T-cell (primary cell): ENCODE measurements at regions not wholly inside any gene's neighbourhood (a gene's known extent, or its start where the extent isn't known, plus 50 kb on each side); places are given as distances from the start of the nearest gene placed in this dataset.
"Not testable (repeated sequence)": the region's sequence is repeated elsewhere in the genome, so short reads cannot be mapped to it uniquely, and the experiment has no call there.

Source experiments
- ATAC-seq, 4 experiments: fragments of 200-7000 bp in 3 of 4; fragments of 150-1000 bp in 1 of 4; cut with Tn5 transposase; replicated peaks in 1 of 4; 1 replicate in 3 of 4; 2 replicates in 1 of 4; pipeline ENCODE4 v1.10.0; 2021; ENCODE audit warnings: moderate library complexity in 3 of 4, mild to moderate bottlenecking in 2 of 4, moderate number of reproducible peaks in 1 of 4
- CTCF ChIA-PET, 2 donors: fragments of 300-600 bp; sonication (Branson Sonifier 250); formaldehyde crosslinking; loops; one replicate each; lab custom pipeline; 2022; ENCODE audit warnings: antibody characterized with exemption in 2 of 2; lab: Charles Lee
- POLR2A ChIA-PET, 2 donors: fragments of 300-600 bp; sonication (Branson Sonifier 250); formaldehyde crosslinking; loops; one replicate each; lab custom pipeline; 2022; ENCODE audit warnings: antibody characterized with exemption in 2 of 2; lab: Charles Lee
- DNase-seq, 35 experiments: peaks; one replicate each; pipeline versions ENCODE4 v3.0.0 to v3.0.0-alpha.2; 2013 to 2023
- H3K27ac ChIP-seq: one replicate; pipeline ENCODE4 v1.5.1; 2013; ENCODE audit warnings: low read length
- H3K27me3 ChIP-seq, 2 experiments: replicated peaks in 1 of 2; 1 replicate in 1 of 2; 2 replicates in 1 of 2; pipeline versions ENCODE4 v1.6.1 to v1.7.0; 2013; ENCODE audit warnings: low read length in 1 of 2, mixed read lengths in 1 of 2; ENCODE audit not compliant: control insufficient read depth in 2 of 2, insufficient read depth in 2 of 2; ENCODE audit errors: extremely low read depth in 1 of 2
- H3K36me3 ChIP-seq, 2 donors: 1 replicate in 1 of 2; 2 replicates in 1 of 2; pipeline versions ENCODE4 v1.6.1 to v1.7.0; 2013; ENCODE audit warnings: low read length in 1 of 2; ENCODE audit not compliant: control insufficient read depth in 2 of 2, insufficient read depth in 1 of 2; ENCODE audit errors: extremely low read depth in 1 of 2
- H3K4me1 ChIP-seq, 2 experiments: 1 replicate in 1 of 2; 2 replicates in 1 of 2; pipeline versions ENCODE4 v1.6.1 to v1.7.0; 2013; ENCODE audit warnings: low read length in 2 of 2, mixed read lengths in 1 of 2; ENCODE audit not compliant: insufficient read depth in 2 of 2, control insufficient read depth in 1 of 2; ENCODE audit errors: extremely low read depth in 1 of 2
- H3K4me3 ChIP-seq, 2 donors: 1 replicate in 1 of 2; 2 replicates in 1 of 2; pipeline versions ENCODE4 v1.5.1 to v1.7.0; 2013; ENCODE audit warnings: mild to moderate bottlenecking in 2 of 2, low read length in 1 of 2, moderate library complexity in 1 of 2; ENCODE audit not compliant: control insufficient read depth in 1 of 2; ENCODE audit errors: extremely low read depth in 1 of 2
- H3K9me3 ChIP-seq: 2 replicates; pipeline ENCODE4 v1.7.0; 2013
- H3K27ac Mint-ChIP-seq, 2 donors: one replicate each; pipeline ENCODE4 v1.8.0; 2020 to 2021; ENCODE audit warnings: mild to moderate bottlenecking in 2 of 2, mixed read lengths in 2 of 2
- H3K27me3 Mint-ChIP-seq, 2 donors: one replicate each; pipeline ENCODE4 v1.8.0; 2021 to 2022; ENCODE audit warnings: mixed read lengths in 2 of 2
- H3K36me3 Mint-ChIP-seq: one replicate; pipeline ENCODE4 v1.8.0; 2021; ENCODE audit warnings: mixed read lengths
- H3K4me1 Mint-ChIP-seq, 3 donors: one replicate each; pipeline ENCODE4 v1.8.0; 2020 to 2022; ENCODE audit warnings: mixed read lengths in 3 of 3, mild to moderate bottlenecking in 1 of 3
- H3K4me3 Mint-ChIP-seq, 3 donors: one replicate each; pipeline ENCODE4 v1.8.0; 2020 to 2022; ENCODE audit warnings: mild to moderate bottlenecking in 3 of 3, mixed read lengths in 3 of 3, moderate library complexity in 3 of 3
- H3K9me3 Mint-ChIP-seq, 3 donors: one replicate each; pipeline ENCODE4 v1.8.0; 2020 to 2022; ENCODE audit warnings: mixed read lengths in 3 of 3
- WGBS: methylation state at CpG from one replicate; pipeline ENCODE4 v1.1.5; 2013; ENCODE audit warnings: missing lambda C conversion rate; ENCODE audit not compliant: insufficient coverage; 5-methylcytosine and 5-hydroxymethylcytosine counted together

DNA sequence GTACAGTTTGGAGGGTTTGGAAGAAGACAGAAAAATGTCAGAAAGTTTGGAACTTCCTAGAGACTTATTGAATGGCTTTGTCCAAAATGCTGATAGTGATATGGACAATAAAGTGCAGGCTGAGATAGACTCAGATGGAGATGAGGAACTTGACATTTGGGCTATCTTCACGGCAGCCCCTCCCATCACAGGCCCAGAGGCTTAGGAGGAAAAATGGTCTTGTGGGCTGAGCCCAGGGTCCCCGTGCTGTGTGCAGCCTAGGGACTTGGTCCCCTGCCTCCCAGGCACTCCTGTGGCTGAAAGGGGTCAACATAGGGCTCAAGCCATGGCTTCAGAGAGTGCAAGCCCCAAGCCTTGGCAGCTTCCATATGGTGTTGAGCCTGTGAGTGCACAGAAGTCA is 79.0 kb downstream of the CMAS start:
- Histone ChIP-seq H3K36me3 (no peaks in the 10 kb centered on the region), H3K4me3 (no peak overlapping the region), H3K27me3 (peaks cover 0 to 8% of the 10 kb centered on the region in 2 experiments), H3K27ac (no peak overlapping the region), H3K4me1 (peaks cover 0 to 6% of the 10 kb centered on the region in 2 experiments), H3K9me3 (no peaks in the 10 kb centered on the region)
- Mint-ChIP-seq H3K4me3 (no peak overlapping the region), H3K4me1 (peaks cover 0 to 7% (median 0%) of the 10 kb centered on the region in 3 donors), H3K36me3 (no peaks in the 10 kb centered on the region), H3K27ac (no peak overlapping the region), H3K9me3 (peaks cover 0 to 12% (median 7%) of the 10 kb centered on the region in 3 donors), H3K27me3 (peaks cover 2 to 4% of the 10 kb centered on the region in 2 donors)
- ChIA-PET POLR2A (no interaction called here), CTCF (no interaction called here)
- DNase-seq (no peak), ATAC-seq (no peak)
- 67% methylated on average over 1 of the region's 2 CpGs for WGBS

DNA sequence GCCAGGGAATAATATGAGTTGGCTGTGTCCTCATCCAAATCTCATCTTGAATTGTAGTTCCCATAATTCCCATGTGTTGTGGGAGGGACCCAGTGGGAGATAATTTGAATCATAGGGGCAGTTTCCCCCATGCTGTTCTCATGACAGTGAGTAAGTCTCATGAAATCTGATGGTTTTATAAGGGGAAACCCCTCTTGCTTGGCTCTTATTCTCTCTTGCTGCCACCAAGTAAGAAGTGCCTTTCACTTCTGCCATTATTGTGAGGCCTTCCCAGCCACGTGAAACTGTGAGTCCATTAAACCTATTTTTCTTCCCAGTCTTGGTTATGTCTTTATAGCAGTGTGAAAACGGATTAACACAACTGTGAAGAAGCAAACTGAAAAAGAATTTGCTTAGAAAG is 80.1 kb downstream of the CMAS start:
- H3K27ac ChIP-seq, H3K27ac Mint-ChIP-seq, H3K4me3 Mint-ChIP-seq, CTCF ChIA-PET, H3K4me1 Mint-ChIP-seq, H3K9me3 ChIP-seq, H3K27me3 Mint-ChIP-seq, H3K27me3 ChIP-seq, H3K36me3 ChIP-seq, POLR2A ChIA-PET, H3K4me3 ChIP-seq, DNase-seq, H3K36me3 Mint-ChIP-seq, H3K4me1 ChIP-seq, ATAC-seq: not testable (repeated sequence)
- no CpG with 5 or more reads among the region's 2 CpGs for WGBS
- H3K9me3 Mint-ChIP-seq: peaks cover 0 to 12% (median 7%) of the 10 kb centered on the region in 3 donors

DNA sequence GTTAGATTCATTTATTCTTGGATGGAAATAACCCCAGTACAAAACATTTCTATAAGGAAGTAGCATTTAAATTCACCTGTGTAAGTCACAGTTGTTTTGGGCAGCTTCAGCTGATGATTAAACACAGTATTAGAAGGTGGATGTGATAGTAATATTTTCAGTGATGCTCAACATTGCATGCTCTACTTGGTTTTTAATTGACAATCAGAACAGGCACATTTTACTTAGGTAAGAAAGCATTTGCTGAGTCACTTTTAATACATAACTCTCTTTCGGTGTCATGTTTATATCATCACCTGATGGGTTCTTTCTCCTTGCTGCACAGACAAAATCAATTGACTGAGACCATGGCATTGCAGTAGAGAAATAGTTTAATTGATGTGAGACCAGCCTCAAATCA is 80.7 kb downstream of the CMAS start:
- Histone ChIP-seq H3K27me3 (peaks cover 0 to 4% of the 10 kb centered on the region in 2 experiments), H3K4me3 (no peak overlapping the region), H3K36me3 (no peaks in the 10 kb centered on the region), H3K4me1 (no peaks in the 10 kb centered on the region), H3K9me3 (no peaks in the 10 kb centered on the region), H3K27ac (no peak overlapping the region)
- Mint-ChIP-seq H3K4me1 (no peaks in the 10 kb centered on the region), H3K36me3 (no peaks in the 10 kb centered on the region), H3K4me3 (no peak overlapping the region), H3K9me3 (peaks cover 0 to 12% (median 7%) of the 10 kb centered on the region in 3 donors), H3K27me3 (peaks cover 2 to 4% of the 10 kb centered on the region in 2 donors), H3K27ac (no peak overlapping the region)
- no peak for ATAC-seq
- no CpG with 5 or more reads among the region's 1 CpG for WGBS
- CTCF ChIA-PET: no interaction called here
- POLR2A ChIA-PET: no interaction called here
- DNase-seq: no peak

GRCh38 chr12:22130671-22131070 is 84.7 kb downstream of the CMAS start:
- H3K4me1 ChIP-seq: no peaks in the 10 kb centered on the region
- Mint-ChIP-seq H3K9me3 (peaks cover 0 to 12% (median 7%) of the 10 kb centered on the region in 3 donors), H3K4me3 (no peak overlapping the region), H3K27me3 (peaks cover 2 to 4% of the 10 kb centered on the region in 2 donors), H3K36me3 (no peaks in the 10 kb centered on the region), H3K27ac (no peak overlapping the region), H3K4me1 (no peaks in the 10 kb centered on the region)
- ChIA-PET POLR2A (no interaction called here), CTCF (no interaction called here)
- DNase-seq: no peak
- ATAC-seq: peak in 1 of 4 experiments; percentile 46
- no peaks in the 10 kb centered on the region for H3K9me3 ChIP-seq
- no peaks in the 10 kb centered on the region for H3K36me3 ChIP-seq
- H3K27me3 ChIP-seq: no peaks in the 10 kb centered on the region
- no peak overlapping the region for H3K4me3 ChIP-seq
- WGBS: 80% methylated on average over 1 of the region's 3 CpGs
- H3K27ac ChIP-seq: no peak overlapping the region

DNA sequence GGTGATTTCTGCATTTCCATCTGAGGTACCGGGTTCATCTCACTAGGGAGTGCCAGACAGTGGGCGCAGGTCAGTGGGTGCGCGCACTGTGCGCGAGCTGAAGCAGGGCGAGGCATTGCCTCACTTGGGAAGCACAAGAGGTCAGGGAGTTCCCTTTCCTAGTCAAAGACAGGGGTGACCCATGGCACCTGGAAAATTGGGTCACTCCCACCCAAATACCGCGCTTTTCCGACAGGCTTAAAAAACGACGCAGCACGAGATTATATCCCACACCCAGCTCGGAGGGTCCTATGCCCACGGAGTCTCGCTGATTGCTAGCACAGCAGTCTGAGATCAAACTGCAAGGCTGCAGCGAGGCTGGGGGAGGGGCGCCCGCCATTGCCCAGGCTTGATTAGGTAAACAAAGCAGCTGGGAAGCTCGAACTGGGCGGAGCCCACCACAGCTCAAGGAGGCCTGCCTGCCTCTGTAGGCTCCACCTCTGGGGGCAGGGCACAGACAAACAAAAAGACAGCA is 90.6 kb downstream of the CMAS start:
- DNase-seq, H3K4me3 ChIP-seq, H3K27me3 Mint-ChIP-seq, H3K27me3 ChIP-seq, H3K4me3 Mint-ChIP-seq, CTCF ChIA-PET, H3K36me3 ChIP-seq, H3K27ac ChIP-seq, H3K9me3 ChIP-seq, H3K27ac Mint-ChIP-seq, H3K4me1 Mint-ChIP-seq, ATAC-seq, H3K4me1 ChIP-seq, H3K36me3 Mint-ChIP-seq, H3K9me3 Mint-ChIP-seq, POLR2A ChIA-PET: not testable (repeated sequence)
- 73% methylated on average over 4 of the region's 21 CpGs for WGBS
